ENCODE measurements at regions not wholly inside any gene's neighbourhood (a gene's known extent, or its start where the extent isn't known, plus 50 kb on each side); places are given as distances from the start of the nearest gene placed in this dataset.

- TF ChIP-seq POLR2AphosphoS5 (IDR thresholded peaks at IDR 0.05; ENCODE audit: borderline replicate concordance, low read depth, low read length) (no peak), EZH2 (IDR thresholded peaks at IDR 0.05) (no peak)
Observed at GRCh38 chr12:53803703-53804102, 51.9 kb upstream of the CISTR start.
